ENCODE measurements at regions not wholly inside any gene's neighbourhood (a gene's known extent, or its start where the extent isn't known, plus 50 kb on each side); places are given as distances from the start of the nearest gene placed in this dataset.

DNA sequence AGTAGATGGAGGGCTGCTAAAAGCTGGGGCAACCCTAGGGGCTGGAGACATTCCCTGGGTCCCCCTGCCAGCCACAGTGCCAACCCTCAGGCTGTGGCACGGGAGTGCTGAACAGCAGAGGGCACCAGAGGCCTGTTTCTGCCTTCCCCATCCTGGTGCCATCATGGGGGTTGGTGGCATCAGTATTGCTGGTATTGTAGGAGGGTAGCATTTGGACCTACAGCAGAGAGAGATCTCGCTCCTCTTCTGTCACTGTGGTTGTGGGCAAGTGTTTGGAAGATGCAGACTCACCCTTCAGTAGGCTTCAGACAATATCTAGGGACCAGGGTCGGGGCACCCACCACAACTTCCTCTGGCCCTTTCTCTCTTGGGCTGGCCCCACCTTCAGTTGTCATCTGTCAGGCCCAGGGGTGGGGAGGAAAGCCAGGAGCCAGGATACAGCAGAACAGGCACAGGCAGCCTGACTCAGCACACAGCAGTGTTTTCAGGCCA, 123.5 kb downstream of the RPLP1 start:
- Histone ChIP-seq H4K20me1 (ENCODE audit: insufficient read depth, low read length) (peaks cover 4% of the 10 kb centered on the region; the same call in 1 of the 2 replicates), H3K9ac (ENCODE audit: low read depth, low read length) (no peak overlapping the region), H3K4me1 (ENCODE audit: insufficient read depth, low read length) (no peaks in the 10 kb centered on the region), H3K4me2 (ENCODE audit: insufficient read depth, low read length) (no peak overlapping the region), H3K4me3 (ENCODE audit: low read depth in 1 of 2, low read length in 2 of 2) (no peak overlapping the region), H2AFZ (ENCODE audit: low read depth, low read length) (no peak overlapping the region), H3K79me2 (ENCODE audit: insufficient read depth, low read length) (no peaks in the 10 kb centered on the region), H3K36me3 (ENCODE audit: insufficient read depth, low read length) (no peaks in the 10 kb centered on the region), H3K27me3 (ENCODE audit: insufficient read depth, low read length, poor library complexity) (peaks cover 4% of the 10 kb centered on the region), H3K9me3 (ENCODE audit: insufficient read depth, low read length, severe bottlenecking) (no peaks in the 10 kb centered on the region), H3K27ac (ENCODE audit: low read length) (no peak overlapping the region)
- ATAC-seq (ENCODE audit: insufficient read depth, low read depth) = peak; percentile 79
- no peak for TF ChIP-seq EZH2 (IDR thresholded peaks at IDR 0.05; ENCODE audit: borderline replicate concordance, low read depth, low read length, severe bottlenecking)
- TF ChIP-seq CTCF (IDR thresholded peaks at IDR 0.05; ENCODE audit: borderline replicate concordance, extremely low read depth, low read length, poor library complexity, severe bottlenecking) = peak; percentile 78
- DNase-seq = peak; percentile 45

GRCh38 chr15:69576948-69577351, 124.3 kb downstream of the RPLP1 start:
- Histone ChIP-seq H2AFZ (ENCODE audit: low read depth, low read length) (no peak overlapping the region), H3K9ac (ENCODE audit: low read depth, low read length) (no peak overlapping the region)

DNA sequence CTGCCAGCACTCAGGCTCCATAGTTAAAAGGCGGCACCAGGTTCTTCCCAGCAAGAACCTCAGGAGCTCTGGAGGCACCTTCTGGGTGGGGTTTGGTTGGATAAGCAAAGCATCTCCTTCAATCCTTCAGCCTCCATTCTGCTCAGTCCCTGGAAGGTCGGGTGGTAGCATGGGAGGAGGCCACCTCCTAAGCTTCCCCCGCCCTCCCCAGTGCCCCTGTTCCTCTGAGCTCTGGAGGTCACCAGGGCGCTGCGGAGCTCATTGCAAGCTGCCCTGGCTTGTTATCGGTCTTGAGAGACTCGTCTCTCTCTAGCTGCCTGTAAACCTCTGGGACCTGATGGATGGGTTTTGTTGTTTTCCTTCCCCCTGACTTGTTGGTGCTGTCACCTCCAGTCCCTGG, 124.8 kb downstream of the RPLP1 start:
- no peaks in the 10 kb centered on the region for H3K79me2 ChIP-seq (ENCODE audit: insufficient read depth, low read length)
- H4K20me1 ChIP-seq (ENCODE audit: insufficient read depth, low read length) = peaks cover 4% of the 10 kb centered on the region; the same call in 1 of the 2 replicates
- no peak for DNase-seq
- TF ChIP-seq EZH2 (IDR thresholded peaks at IDR 0.05; ENCODE audit: borderline replicate concordance, low read depth, low read length, severe bottlenecking) = no peak
- TF ChIP-seq CTCF (IDR thresholded peaks at IDR 0.05; ENCODE audit: borderline replicate concordance, extremely low read depth, low read length, poor library complexity, severe bottlenecking) = no peak
- peaks cover 4% of the 10 kb centered on the region for H3K27me3 ChIP-seq (ENCODE audit: insufficient read depth, low read length, poor library complexity)
- no peak overlapping the region for H3K4me2 ChIP-seq (ENCODE audit: insufficient read depth, low read length)
- no peak overlapping the region for H3K4me3 ChIP-seq (ENCODE audit: low read depth in 1 of 2, low read length in 2 of 2)
- no peak overlapping the region for H3K9ac ChIP-seq (ENCODE audit: low read depth, low read length)
- H3K4me1 ChIP-seq (ENCODE audit: insufficient read depth, low read length) = no peaks in the 10 kb centered on the region
- no peaks in the 10 kb centered on the region for H3K36me3 ChIP-seq (ENCODE audit: insufficient read depth, low read length)
- H3K27ac ChIP-seq (ENCODE audit: low read length) = no peak overlapping the region
- H2AFZ ChIP-seq (ENCODE audit: low read depth, low read length) = no peak overlapping the region
- no peaks in the 10 kb centered on the region for H3K9me3 ChIP-seq (ENCODE audit: insufficient read depth, low read length, severe bottlenecking)
- ATAC-seq (ENCODE audit: insufficient read depth, low read depth) = no peak

More at GRCh38 chr15:69576948-69577351, 124.3 kb downstream of the RPLP1 start:
- Histone ChIP-seq H3K79me2 (ENCODE audit: insufficient read depth, low read length) (no peaks in the 10 kb centered on the region), H3K27me3 (ENCODE audit: insufficient read depth, low read length, poor library complexity) (peaks cover 4% of the 10 kb centered on the region), H3K27ac (ENCODE audit: low read length) (no peak overlapping the region), H3K4me3 (ENCODE audit: low read depth in 1 of 2, low read length in 2 of 2) (no peak overlapping the region), H3K4me2 (ENCODE audit: insufficient read depth, low read length) (no peak overlapping the region), H3K9me3 (ENCODE audit: insufficient read depth, low read length, severe bottlenecking) (no peaks in the 10 kb centered on the region), H4K20me1 (ENCODE audit: insufficient read depth, low read length) (peaks cover 4% of the 10 kb centered on the region; the same call in 1 of the 2 replicates), H3K36me3 (ENCODE audit: insufficient read depth, low read length) (no peaks in the 10 kb centered on the region), H3K4me1 (ENCODE audit: insufficient read depth, low read length) (no peaks in the 10 kb centered on the region)
- no peak for DNase-seq
- TF ChIP-seq EZH2 (IDR thresholded peaks at IDR 0.05; ENCODE audit: borderline replicate concordance, low read depth, low read length, severe bottlenecking) = no peak
- no peak for ATAC-seq (ENCODE audit: insufficient read depth, low read depth)

DNA sequence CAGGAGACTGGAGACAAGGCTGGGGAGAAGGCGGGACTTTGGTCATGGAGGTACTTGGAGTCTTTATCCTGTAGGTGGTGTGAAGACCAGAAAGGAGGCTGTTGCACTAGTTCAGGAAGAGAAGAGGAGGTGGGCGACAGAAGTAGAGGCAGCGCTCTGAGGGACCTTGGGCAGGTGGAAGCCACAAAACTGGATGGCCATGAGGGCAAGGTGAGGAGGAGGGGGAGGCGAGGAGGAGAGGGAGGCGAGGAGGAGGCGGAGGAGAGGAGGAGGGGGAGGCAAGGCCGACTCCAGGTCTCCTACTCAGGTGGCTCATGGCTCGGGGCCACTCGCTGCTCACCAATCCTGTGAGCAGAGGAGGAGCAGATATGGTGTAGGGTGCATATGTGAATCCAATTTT, 125.6 kb downstream of the RPLP1 start:
- TF ChIP-seq CTCF (IDR thresholded peaks at IDR 0.05; ENCODE audit: borderline replicate concordance, extremely low read depth, low read length, poor library complexity, severe bottlenecking) = no peak
- no peak for TF ChIP-seq EZH2 (IDR thresholded peaks at IDR 0.05; ENCODE audit: borderline replicate concordance, low read depth, low read length, severe bottlenecking)
- H3K79me2 ChIP-seq (ENCODE audit: insufficient read depth, low read length) = no peaks in the 10 kb centered on the region
- DNase-seq (no peak), ATAC-seq (ENCODE audit: insufficient read depth, low read depth) (no peak)
- no peaks in the 10 kb centered on the region for H3K4me1 ChIP-seq (ENCODE audit: insufficient read depth, low read length)
- no peak overlapping the region for H3K4me3 ChIP-seq (ENCODE audit: low read depth in 1 of 2, low read length in 2 of 2)
- H4K20me1 ChIP-seq (ENCODE audit: insufficient read depth, low read length) = peaks cover 4% of the 10 kb centered on the region; the same call in 1 of the 2 replicates
- H2AFZ ChIP-seq (ENCODE audit: low read depth, low read length) = no peak overlapping the region
- no peak overlapping the region for H3K9ac ChIP-seq (ENCODE audit: low read depth, low read length)
- H3K27me3 ChIP-seq (ENCODE audit: insufficient read depth, low read length, poor library complexity) = peaks cover 4% of the 10 kb centered on the region
- no peaks in the 10 kb centered on the region for H3K9me3 ChIP-seq (ENCODE audit: insufficient read depth, low read length, severe bottlenecking)
- no peak overlapping the region for H3K27ac ChIP-seq (ENCODE audit: low read length)
- H3K36me3 ChIP-seq (ENCODE audit: insufficient read depth, low read length) = no peaks in the 10 kb centered on the region
- no peak overlapping the region for H3K4me2 ChIP-seq (ENCODE audit: insufficient read depth, low read length)
